ENCODE measurements at regions not wholly inside any gene's neighbourhood (a gene's known extent, or its start where the extent isn't known, plus 50 kb on each side); places are given as distances from the start of the nearest gene placed in this dataset.

GRCh38 chr7:37518266-37518665, 69.6 kb upstream of the ELMO1 start:
- TF ChIP-seq CTCF (conservative IDR thresholded peaks at IDR 0.05; ENCODE audit: low read depth, low read length): no peak
- no peak for DNase-seq (ENCODE audit: low read depth)
- no peak overlapping the region for H3K4me3 ChIP-seq (ENCODE audit: low read length)

GRCh38 chr7:37524056-37524455, 75.4 kb upstream of the ELMO1 start:
- TF ChIP-seq CTCF (conservative IDR thresholded peaks at IDR 0.05; ENCODE audit: low read depth, low read length): no peak

GRCh38 chr7:37524797-37525196, 76.1 kb upstream of the ELMO1 start:
- no peak for DNase-seq (ENCODE audit: low read depth)
- TF ChIP-seq CTCF (conservative IDR thresholded peaks at IDR 0.05; ENCODE audit: low read depth, low read length): no peak
- H3K4me3 ChIP-seq (ENCODE audit: low read length): no peak overlapping the region

More at GRCh38 chr7:37524056-37524455, 75.4 kb upstream of the ELMO1 start:
- no peak for DNase-seq (ENCODE audit: low read depth)
- no peak overlapping the region for H3K4me3 ChIP-seq (ENCODE audit: low read length)

- no peak overlapping the region for H3K4me3 ChIP-seq (ENCODE audit: low read length)
- no peak for DNase-seq (ENCODE audit: low read depth)
- no peak for TF ChIP-seq CTCF (conservative IDR thresholded peaks at IDR 0.05; ENCODE audit: low read depth, low read length)
Observed at GRCh38 chr7:37526623-37527022, 78.0 kb upstream of the ELMO1 start.

- H3K4me3 ChIP-seq (ENCODE audit: low read length): no peak overlapping the region
- DNase-seq (ENCODE audit: low read depth): no peak
- no peak for TF ChIP-seq CTCF (conservative IDR thresholded peaks at IDR 0.05; ENCODE audit: low read depth, low read length)
Observed at GRCh38 chr7:37527109-37527508, 78.4 kb upstream of the ELMO1 start.

GRCh38 chr7:37531225-37531624, 82.6 kb upstream of the ELMO1 start:
- no peak for TF ChIP-seq CTCF (conservative IDR thresholded peaks at IDR 0.05; ENCODE audit: low read depth, low read length)
- no peak overlapping the region for H3K4me3 ChIP-seq (ENCODE audit: low read length)
- DNase-seq (ENCODE audit: low read depth): no peak

- no peak for DNase-seq (ENCODE audit: low read depth)
- no peak for TF ChIP-seq CTCF (conservative IDR thresholded peaks at IDR 0.05; ENCODE audit: low read depth, low read length)
- no peak overlapping the region for H3K4me3 ChIP-seq (ENCODE audit: low read length)
Observed at GRCh38 chr7:37532636-37533035, 84.0 kb upstream of the ELMO1 start.
